ENCODE measurements at regions not wholly inside any gene's neighbourhood (a gene's known extent, or its start where the extent isn't known, plus 50 kb on each side); places are given as distances from the start of the nearest gene placed in this dataset.
"Not testable (repeated sequence)": the region's sequence is repeated elsewhere in the genome, so short reads cannot be mapped to it uniquely, and the experiment has no call there.

GRCh38 chr7:73960548-73960947 lies 67.4 kb upstream of the ELN start:
- Histone ChIP-seq H3K9ac (no peak overlapping the region), H3F3A (ENCODE audit: low read depth) (no peaks in the 10 kb centered on the region), H3K9me3 (ENCODE audit: low read depth) (peaks cover 11% of the 10 kb centered on the region), H2AFZ (replicated peaks) (no peak overlapping the region), H3K36me3 (no peaks in the 10 kb centered on the region), H3K4me1 (no peaks in the 10 kb centered on the region), H3K4me3 (no peak overlapping the region), H4K20me1 (ENCODE audit: low read depth) (no peaks in the 10 kb centered on the region), H3K27me3 (no peaks in the 10 kb centered on the region), H3K4me2 (no peak overlapping the region), H3K27ac (no peak overlapping the region), H3K79me2 (ENCODE audit: low read depth) (no peaks in the 10 kb centered on the region)
- TF ChIP-seq EZH2 (IDR thresholded peaks at IDR 0.05) (no peak), EZH2phosphoT487 (IDR thresholded peaks at IDR 0.05) (no peak)
- TF ChIP-seq, protein P1, sequence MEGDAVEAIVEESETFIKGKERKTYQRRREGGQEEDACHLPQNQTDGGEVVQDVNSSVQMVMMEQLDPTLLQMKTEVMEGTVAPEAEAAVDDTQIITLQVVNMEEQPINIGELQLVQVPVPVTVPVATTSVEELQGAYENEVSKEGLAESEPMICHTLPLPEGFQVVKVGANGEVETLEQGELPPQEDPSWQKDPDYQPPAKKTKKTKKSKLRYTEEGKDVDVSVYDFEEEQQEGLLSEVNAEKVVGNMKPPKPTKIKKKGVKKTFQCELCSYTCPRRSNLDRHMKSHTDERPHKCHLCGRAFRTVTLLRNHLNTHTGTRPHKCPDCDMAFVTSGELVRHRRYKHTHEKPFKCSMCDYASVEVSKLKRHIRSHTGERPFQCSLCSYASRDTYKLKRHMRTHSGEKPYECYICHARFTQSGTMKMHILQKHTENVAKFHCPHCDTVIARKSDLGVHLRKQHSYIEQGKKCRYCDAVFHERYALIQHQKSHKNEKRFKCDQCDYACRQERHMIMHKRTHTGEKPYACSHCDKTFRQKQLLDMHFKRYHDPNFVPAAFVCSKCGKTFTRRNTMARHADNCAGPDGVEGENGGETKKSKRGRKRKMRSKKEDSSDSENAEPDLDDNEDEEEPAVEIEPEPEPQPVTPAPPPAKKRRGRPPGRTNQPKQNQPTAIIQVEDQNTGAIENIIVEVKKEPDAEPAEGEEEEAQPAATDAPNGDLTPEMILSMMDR (IDR thresholded peaks at IDR 0.05) = no peak
- peaks cover 12% of the 10 kb centered on the region for H3K27me3 Mint-ChIP-seq (ENCODE audit: insufficient read depth, low read depth)
- peaks cover 16% of the 10 kb centered on the region for H3K9me3 Mint-ChIP-seq
- H3K4me3 Mint-ChIP-seq = no peak overlapping the region
- peaks cover 2% of the 10 kb centered on the region for H3K36me3 Mint-ChIP-seq
- DNase-seq (ENCODE audit: low spot score) = no peak
- H3K4me1 Mint-ChIP-seq = no peaks in the 10 kb centered on the region
- H3K27ac Mint-ChIP-seq = no peak overlapping the region

- not testable (repeated sequence) for H3K36me3 ChIP-seq, H3K4me1 Mint-ChIP-seq
- H3K9me3 Mint-ChIP-seq = peaks cover 16% of the 10 kb centered on the region
These were observed 66.0 kb upstream of the ELN start for GRCh38 chr7:73961991-73962390.

DNA sequence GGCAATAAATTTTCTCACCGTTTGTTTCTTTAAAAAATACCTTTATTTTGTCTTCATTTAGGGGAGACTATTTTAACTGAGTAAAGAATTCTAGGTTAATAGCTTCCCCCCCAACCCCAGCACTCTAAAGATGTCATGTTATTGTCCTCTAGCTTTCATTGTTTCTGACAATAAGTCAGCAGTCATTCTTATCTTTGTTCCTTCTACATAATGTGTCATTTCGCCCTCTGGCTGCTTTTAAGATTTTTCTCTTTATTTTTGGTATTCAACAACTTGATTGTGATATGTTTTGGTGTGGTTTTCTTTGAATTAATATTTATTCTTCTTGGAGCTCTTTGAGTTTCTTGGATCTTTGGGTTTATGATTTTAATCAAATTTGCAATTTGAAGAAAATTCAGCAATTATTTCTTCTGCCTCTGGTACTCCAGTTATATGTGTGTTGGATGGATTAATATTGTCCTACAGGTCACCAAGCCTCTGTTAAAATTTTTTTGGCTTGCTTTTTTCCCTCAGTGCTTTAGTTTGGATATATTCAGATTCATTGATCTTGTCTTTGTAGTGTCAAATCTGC lies 64.6 kb upstream of the ELN start:
- TF ChIP-seq EZH2phosphoT487 (IDR thresholded peaks at IDR 0.05) (no peak), EZH2 (IDR thresholded peaks at IDR 0.05) (no peak)
- TF ChIP-seq, protein P1 (IDR thresholded peaks at IDR 0.05) = no peak
- H3K9me3 Mint-ChIP-seq = peaks cover 23% of the 10 kb centered on the region

More at GRCh38 chr7:73961991-73962390, 66.0 kb upstream of the ELN start:
- H3K27ac Mint-ChIP-seq; H3K4me3 ChIP-seq; H4K20me1 ChIP-seq (ENCODE audit: low read depth); DNase-seq (ENCODE audit: low spot score); H3K4me1 ChIP-seq; H3K27me3 ChIP-seq; H3K36me3 Mint-ChIP-seq; H3K9ac ChIP-seq; H2AFZ ChIP-seq (replicated peaks); H3K79me2 ChIP-seq (ENCODE audit: low read depth); H3K4me2 ChIP-seq; H3K4me3 Mint-ChIP-seq; H3F3A ChIP-seq (ENCODE audit: low read depth); H3K27ac ChIP-seq: not testable (repeated sequence)
- H3K9me3 ChIP-seq (ENCODE audit: low read depth) = peaks cover 11% of the 10 kb centered on the region
- peaks cover 12% of the 10 kb centered on the region for H3K27me3 Mint-ChIP-seq (ENCODE audit: insufficient read depth, low read depth)

GRCh38 chr7:73964786-73965185 lies 63.2 kb upstream of the ELN start:
- TF ChIP-seq, protein P1 (IDR thresholded peaks at IDR 0.05) = no peak
- TF ChIP-seq EZH2 (IDR thresholded peaks at IDR 0.05) (no peak), EZH2phosphoT487 (IDR thresholded peaks at IDR 0.05) (no peak)
- peaks cover 11% of the 10 kb centered on the region for H3K9me3 ChIP-seq (ENCODE audit: low read depth)
- no peaks in the 10 kb centered on the region for H3K4me1 ChIP-seq
- DNase-seq (ENCODE audit: low spot score) = no peak
- no peak overlapping the region for H3K27ac Mint-ChIP-seq
- H3K4me2 ChIP-seq = no peak overlapping the region
- no peaks in the 10 kb centered on the region for H3K36me3 ChIP-seq
- H3K4me1 Mint-ChIP-seq = peaks cover 3% of the 10 kb centered on the region
- H3K9ac ChIP-seq = no peak overlapping the region
- H3K9me3 Mint-ChIP-seq = peaks cover 23% of the 10 kb centered on the region
- H3K27me3 Mint-ChIP-seq (ENCODE audit: insufficient read depth, low read depth) = peaks cover 8% of the 10 kb centered on the region
- peaks cover 2% of the 10 kb centered on the region for H3K36me3 Mint-ChIP-seq
- H3K27ac ChIP-seq = no peak overlapping the region
- no peaks in the 10 kb centered on the region for H3F3A ChIP-seq (ENCODE audit: low read depth)
- no peaks in the 10 kb centered on the region for H3K79me2 ChIP-seq (ENCODE audit: low read depth)
- H3K4me3 ChIP-seq = no peak overlapping the region
- H4K20me1 ChIP-seq (ENCODE audit: low read depth) = no peaks in the 10 kb centered on the region
- H3K4me3 Mint-ChIP-seq = no peak overlapping the region
- H3K27me3 ChIP-seq = no peaks in the 10 kb centered on the region
- H2AFZ ChIP-seq (replicated peaks) = no peak overlapping the region

More for the DNA sequence above, 64.6 kb upstream of the ELN start:
- no peak for DNase-seq (ENCODE audit: low spot score)
- Mint-ChIP-seq H3K27ac (no peak overlapping the region), H3K4me1 (peaks cover 3% of the 10 kb centered on the region), H3K27me3 (ENCODE audit: insufficient read depth, low read depth) (peaks cover 14% of the 10 kb centered on the region), H3K4me3 (no peak overlapping the region), H3K36me3 (peaks cover 2% of the 10 kb centered on the region)
- Histone ChIP-seq H2AFZ (replicated peaks) (no peak overlapping the region), H3K36me3 (no peaks in the 10 kb centered on the region), H3F3A (ENCODE audit: low read depth) (no peaks in the 10 kb centered on the region), H3K9me3 (ENCODE audit: low read depth) (peaks cover 11% of the 10 kb centered on the region), H3K27ac (no peak overlapping the region), H3K4me1 (no peaks in the 10 kb centered on the region), H3K9ac (no peak overlapping the region), H3K4me3 (no peak overlapping the region), H3K27me3 (no peaks in the 10 kb centered on the region), H3K4me2 (no peak overlapping the region), H4K20me1 (ENCODE audit: low read depth) (no peaks in the 10 kb centered on the region), H3K79me2 (ENCODE audit: low read depth) (no peaks in the 10 kb centered on the region)
